ENCODE measurements at regions not wholly inside any gene's neighbourhood (a gene's known extent, or its start where the extent isn't known, plus 50 kb on each side); places are given as distances from the start of the nearest gene placed in this dataset.

- DNase-seq: no peak
- TF ChIP-seq POLR2AphosphoS5 (IDR thresholded peaks at IDR 0.05) (no peak), CTCF (IDR thresholded peaks at IDR 0.05) (no peak)
- intact Hi-C loops (cut with DNase I; ENCODE audit: low total_unique reads): no loop called here
- H3K27ac ChIP-seq: no peak overlapping the region
- H3K36me3 ChIP-seq: no peaks in the 10 kb centered on the region
- H3K4me1 ChIP-seq: no peaks in the 10 kb centered on the region
- peaks cover 0 to 7% (median 0%) of the 10 kb centered on the region in 4 donors for H3K9me3 ChIP-seq
- no peak overlapping the region for H3K4me3 ChIP-seq
- no peaks in the 10 kb centered on the region for H3K27me3 ChIP-seq
These were observed 639.7 kb downstream of the TDRD15 start for GRCh38 chr2:21763501-21763900.

- no peaks in the 10 kb centered on the region for H3K9me3 ChIP-seq
- WGBS, 5 donors: 65 to 90% (median 73%) methylated on average over 1 of the region's 1 CpG
- H3K4me1 ChIP-seq: no peaks in the 10 kb centered on the region
- no peaks in the 10 kb centered on the region for H3K27me3 ChIP-seq
- no peak for DNase-seq
- TF ChIP-seq POLR2A (IDR thresholded peaks at IDR 0.05) (no peak), POLR2AphosphoS5 (IDR thresholded peaks at IDR 0.05) (no peak), EP300 (IDR thresholded peaks at IDR 0.05) (no peak), CTCF (IDR thresholded peaks at IDR 0.05) (no peak)
- H3K27ac ChIP-seq: no peak overlapping the region
- intact Hi-C loops (cut with DNase I; ENCODE audit: low total_unique reads): no loop called here
- no peaks in the 10 kb centered on the region for H3K36me3 ChIP-seq
- H3K4me3 ChIP-seq: no peak overlapping the region
These were observed 647.0 kb downstream of the TDRD15 start for GRCh38 chr2:21770787-21771186.

- no peak for DNase-seq
- TF ChIP-seq POLR2A (IDR thresholded peaks at IDR 0.05) (no peak), CTCF (IDR thresholded peaks at IDR 0.05) (no peak), POLR2AphosphoS5 (IDR thresholded peaks at IDR 0.05) (no peak), EP300 (IDR thresholded peaks at IDR 0.05) (no peak)
- Histone ChIP-seq H3K9me3 (no peaks in the 10 kb centered on the region), H3K36me3 (no peaks in the 10 kb centered on the region), H3K4me1 (no peaks in the 10 kb centered on the region), H3K4me3 (no peak overlapping the region), H3K27ac (no peak overlapping the region), H3K27me3 (no peaks in the 10 kb centered on the region)
- WGBS, 5 donors: 45 to 76% (median 58%) methylated on average over 1 of the region's 1 CpG
- intact Hi-C loops (cut with DNase I; ENCODE audit: low total_unique reads): no loop called here
These were observed 648.9 kb downstream of the TDRD15 start for GRCh38 chr2:21772624-21773023.

- TF ChIP-seq POLR2A (IDR thresholded peaks at IDR 0.05) (no peak), CTCF (IDR thresholded peaks at IDR 0.05) (no peak), POLR2AphosphoS5 (IDR thresholded peaks at IDR 0.05) (no peak), EP300 (IDR thresholded peaks at IDR 0.05) (no peak)
- no peaks in the 10 kb centered on the region for H3K4me1 ChIP-seq
- H3K27me3 ChIP-seq: no peaks in the 10 kb centered on the region
- H3K27ac ChIP-seq: no peak overlapping the region
- H3K36me3 ChIP-seq: no peaks in the 10 kb centered on the region
- intact Hi-C loops (cut with DNase I; ENCODE audit: low total_unique reads): no loop called here
- no peak for DNase-seq
- no peaks in the 10 kb centered on the region for H3K9me3 ChIP-seq
- H3K4me3 ChIP-seq: no peak overlapping the region
These were observed 649.4 kb downstream of the TDRD15 start for GRCh38 chr2:21773168-21773567.
